Endothelial cell of hepatic sinusoid (primary cell): ENCODE measurements at regions not wholly inside any gene's neighbourhood (a gene's known extent, or its start where the extent isn't known, plus 50 kb on each side); places are given as distances from the start of the nearest gene placed in this dataset.

Experiments
- in situ Hi-C: cut with HindIII; loops from 2 replicates; pipeline ENCODE4 v1.10.0; 2017; ENCODE audit warnings: low sequenced_read_pairs

GRCh38 chrX:69280933-69281332 is 115.7 kb upstream of the PJA1 start:
- in situ Hi-C loops: no loop called here

GRCh38 chrX:69279234-69279633 is 114.0 kb upstream of the PJA1 start:
- in situ Hi-C loops: no loop called here

- in situ Hi-C loops: no loop called here
Measured at GRCh38 chrX:69278031-69278687, 112.9 kb upstream of the PJA1 start.

GRCh38 chrX:69277369-69277990 is 112.2 kb upstream of the PJA1 start:
- in situ Hi-C loops: no loop called here

GRCh38 chrX:69268611-69269010 is 103.4 kb upstream of the PJA1 start:
- in situ Hi-C loops: no loop called here

- in situ Hi-C loops: no loop called here
Measured at GRCh38 chrX:69264158-69264581, 98.9 kb upstream of the PJA1 start.

GRCh38 chrX:69263251-69263820 is 98.1 kb upstream of the PJA1 start:
- in situ Hi-C loops: no loop called here

GRCh38 chrX:69262036-69262936 is 97.0 kb upstream of the PJA1 start:
- in situ Hi-C loops: no loop called here

GRCh38 chrX:69260169-69260568 is 94.9 kb upstream of the PJA1 start:
- in situ Hi-C loops: no loop called here

- in situ Hi-C loops: no loop called here
Measured at GRCh38 chrX:69258893-69259292, 93.6 kb upstream of the PJA1 start.

GRCh38 chrX:69257499-69258127 is 92.4 kb upstream of the PJA1 start:
- in situ Hi-C loops: no loop called here

- in situ Hi-C loops: no loop called here
Measured at GRCh38 chrX:69256291-69256565, 91.0 kb upstream of the PJA1 start.

GRCh38 chrX:69255441-69256290 is 90.4 kb upstream of the PJA1 start:
- in situ Hi-C loops: no loop called here

- in situ Hi-C loops: no loop called here
Measured at GRCh38 chrX:69253821-69254220, 88.6 kb upstream of the PJA1 start.

- in situ Hi-C loops: no loop called here
Measured at GRCh38 chrX:69243276-69243675, 78.0 kb upstream of the PJA1 start.

GRCh38 chrX:69238887-69239231 is 73.6 kb upstream of the PJA1 start:
- in situ Hi-C loops: no loop called here

GRCh38 chrX:69238114-69238886 is 73.0 kb upstream of the PJA1 start:
- in situ Hi-C loops: no loop called here

GRCh38 chrX:69237236-69237635 is 72.0 kb upstream of the PJA1 start:
- in situ Hi-C loops: no loop called here

- in situ Hi-C loops: no loop called here
Measured at GRCh38 chrX:69236641-69237040, 71.4 kb upstream of the PJA1 start.

- in situ Hi-C loops: loop anchor here (5.0 kb wide), 2 partner anchors 73 to 87 kb away; no protein-coding TSS in a partner anchor
Measured at GRCh38 chrX:69234624-69235023, 69.4 kb upstream of the PJA1 start.
